Effector memory CD8-positive, alpha-beta T cell (primary cell): ENCODE measurements at regions not wholly inside any gene's neighbourhood (a gene's known extent, or its start where the extent isn't known, plus 50 kb on each side); places are given as distances from the start of the nearest gene placed in this dataset.
"Not testable (repeated sequence)": the region's sequence is repeated elsewhere in the genome, so short reads cannot be mapped to it uniquely, and the experiment has no call there.

ENCODE experiments used
- ATAC-seq: fragments of 150-1000 bp; cut with Tn5 transposase; replicated peaks from 2 replicates; pipeline ENCODE4 v1.10.0; 2021; ENCODE audit warnings: mild to moderate bottlenecking, moderate library complexity
- DNase-seq, 3 experiments: peaks; one replicate each; pipeline ENCODE4 v3.0.0; 2021
- H3K27ac Mint-ChIP-seq, 2 donors: one replicate each; pipeline ENCODE4 v1.8.0; 2022; ENCODE audit warnings: mild to moderate bottlenecking in 2 of 2, mixed read lengths in 2 of 2, moderate library complexity in 2 of 2
- H3K27me3 Mint-ChIP-seq, 2 donors: one replicate each; pipeline ENCODE4 v1.8.0; 2022; ENCODE audit warnings: mixed read lengths in 2 of 2
- H3K36me3 Mint-ChIP-seq: one replicate; pipeline ENCODE4 v1.8.0; 2022; ENCODE audit warnings: mild to moderate bottlenecking, moderate library complexity, mixed read lengths; ENCODE audit not compliant: insufficient read depth
- H3K4me1 Mint-ChIP-seq, 2 donors: one replicate each; pipeline ENCODE4 v1.8.0; 2022; ENCODE audit warnings: low read depth in 2 of 2, mixed read lengths in 2 of 2
- H3K4me3 Mint-ChIP-seq, 2 donors: one replicate each; pipeline ENCODE4 v1.8.0; 2022; ENCODE audit warnings: mild to moderate bottlenecking in 2 of 2, mixed read lengths in 2 of 2, moderate library complexity in 2 of 2
- H3K9me3 Mint-ChIP-seq, 2 donors: one replicate each; pipeline ENCODE4 v1.8.0; 2022; ENCODE audit warnings: mixed read lengths in 2 of 2

- H3K27me3 Mint-ChIP-seq: peaks cover 12 to 17% of the 10 kb centered on the region in 2 donors
- H3K4me3 Mint-ChIP-seq: no peak overlapping the region
- DNase-seq (no peak), ATAC-seq (no peak)
- no peak overlapping the region for H3K27ac Mint-ChIP-seq
- H3K4me1 Mint-ChIP-seq: peaks cover 0 to 4% of the 10 kb centered on the region in 2 donors
- H3K9me3 Mint-ChIP-seq: no peaks in the 10 kb centered on the region
- peaks cover 3% of the 10 kb centered on the region for H3K36me3 Mint-ChIP-seq
Observed at GRCh38 chr6:111949546-111949945, 76.3 kb upstream of the FYN start.

- H3K36me3 Mint-ChIP-seq, H3K9me3 Mint-ChIP-seq, DNase-seq, ATAC-seq, H3K4me3 Mint-ChIP-seq, H3K27ac Mint-ChIP-seq, H3K4me1 Mint-ChIP-seq: not testable (repeated sequence)
- peaks cover 12 to 17% of the 10 kb centered on the region in 2 donors for H3K27me3 Mint-ChIP-seq
Observed at GRCh38 chr6:111949984-111950383, 76.7 kb upstream of the FYN start.

- peaks cover 3% of the 10 kb centered on the region for H3K36me3 Mint-ChIP-seq
- H3K27ac Mint-ChIP-seq: no peak overlapping the region
- no peak overlapping the region for H3K4me3 Mint-ChIP-seq
- peaks cover 12 to 17% of the 10 kb centered on the region in 2 donors for H3K27me3 Mint-ChIP-seq
- no peak for DNase-seq
- no peaks in the 10 kb centered on the region for H3K9me3 Mint-ChIP-seq
- ATAC-seq: no peak
- H3K4me1 Mint-ChIP-seq: peaks cover 0 to 4% of the 10 kb centered on the region in 2 donors
Observed at GRCh38 chr6:111950661-111951496, 77.6 kb upstream of the FYN start.

GRCh38 chr6:111951497-111952085, 78.3 kb upstream of the FYN start:
- ATAC-seq (no peak), DNase-seq (no peak)
- Mint-ChIP-seq H3K4me3 (no peak overlapping the region), H3K27ac (no peak overlapping the region), H3K36me3 (peaks cover 3% of the 10 kb centered on the region), H3K27me3 (peaks cover 12 to 17% of the 10 kb centered on the region in 2 donors), H3K9me3 (no peaks in the 10 kb centered on the region), H3K4me1 (peaks cover 0 to 4% of the 10 kb centered on the region in 2 donors)

- Mint-ChIP-seq H3K4me3 (no peak overlapping the region), H3K4me1 (peaks cover 0 to 4% of the 10 kb centered on the region in 2 donors), H3K27me3 (peaks cover 12 to 17% of the 10 kb centered on the region in 2 donors), H3K36me3 (peaks cover 3% of the 10 kb centered on the region), H3K9me3 (no peaks in the 10 kb centered on the region), H3K27ac (no peak overlapping the region)
- DNase-seq: no peak
- ATAC-seq: no peak
Observed at GRCh38 chr6:111952274-111952673, 79.0 kb upstream of the FYN start.

- H3K4me1 Mint-ChIP-seq: peaks cover 0 to 4% of the 10 kb centered on the region in 2 donors
- DNase-seq: no peak
Observed at GRCh38 chr6:111952821-111953540, 79.7 kb upstream of the FYN start.

GRCh38 chr6:111956098-111956497, 82.8 kb upstream of the FYN start:
- Mint-ChIP-seq H3K4me1 (no peaks in the 10 kb centered on the region), H3K27ac (no peak overlapping the region), H3K27me3 (peaks cover 7 to 9% of the 10 kb centered on the region in 2 donors), H3K4me3 (no peak overlapping the region), H3K36me3 (no peaks in the 10 kb centered on the region), H3K9me3 (no peaks in the 10 kb centered on the region)
- DNase-seq (no peak), ATAC-seq (no peak)

More at GRCh38 chr6:111952821-111953540, 79.7 kb upstream of the FYN start:
- H3K9me3 Mint-ChIP-seq: no peaks in the 10 kb centered on the region
- H3K36me3 Mint-ChIP-seq: peaks cover 3% of the 10 kb centered on the region
- H3K4me3 Mint-ChIP-seq: no peak overlapping the region
- no peak overlapping the region for H3K27ac Mint-ChIP-seq
- H3K27me3 Mint-ChIP-seq: peaks cover 12 to 17% of the 10 kb centered on the region in 2 donors
- no peak for ATAC-seq

- Mint-ChIP-seq H3K27ac (no peak overlapping the region), H3K9me3 (no peaks in the 10 kb centered on the region)
- ATAC-seq: no peak
Observed at GRCh38 chr6:111957623-111958315, 84.5 kb upstream of the FYN start.

GRCh38 chr6:111958534-111958933, 85.3 kb upstream of the FYN start:
- ATAC-seq (no peak), DNase-seq (no peak)
- Mint-ChIP-seq H3K4me1 (no peaks in the 10 kb centered on the region), H3K36me3 (no peaks in the 10 kb centered on the region), H3K9me3 (no peaks in the 10 kb centered on the region), H3K27me3 (peaks cover 0 to 7% of the 10 kb centered on the region in 2 donors), H3K27ac (no peak overlapping the region), H3K4me3 (no peak overlapping the region)

More at GRCh38 chr6:111957623-111958315, 84.5 kb upstream of the FYN start:
- Mint-ChIP-seq H3K27me3 (peaks cover 0 to 7% of the 10 kb centered on the region in 2 donors), H3K36me3 (no peaks in the 10 kb centered on the region), H3K4me3 (no peak overlapping the region), H3K4me1 (no peaks in the 10 kb centered on the region)
- DNase-seq: no peak

GRCh38 chr6:111959766-111960165, 86.5 kb upstream of the FYN start:
- Mint-ChIP-seq H3K9me3 (no peaks in the 10 kb centered on the region), H3K36me3 (no peaks in the 10 kb centered on the region), H3K4me3 (no peak overlapping the region), H3K27me3 (peaks cover 0 to 13% of the 10 kb centered on the region in 2 donors), H3K4me1 (no peaks in the 10 kb centered on the region), H3K27ac (peak overlapping the region in 1 of 2 donors; percentile 19)
- DNase-seq (no peak), ATAC-seq (no peak)

GRCh38 chr6:111967131-111967530, 86.8 kb upstream of the CCN6 start:
- Mint-ChIP-seq H3K27ac (no peak overlapping the region), H3K36me3 (no peaks in the 10 kb centered on the region), H3K4me1 (no peaks in the 10 kb centered on the region), H3K9me3 (no peaks in the 10 kb centered on the region), H3K4me3 (no peak overlapping the region), H3K27me3 (peaks cover 21 to 23% of the 10 kb centered on the region in 2 donors)
- no peak for DNase-seq
- ATAC-seq: no peak

- Mint-ChIP-seq H3K9me3 (no peaks in the 10 kb centered on the region), H3K4me1 (peaks cover 11 to 14% of the 10 kb centered on the region in 2 donors), H3K27me3 (peaks cover 10 to 23% of the 10 kb centered on the region in 2 donors), H3K36me3 (no peaks in the 10 kb centered on the region), H3K27ac (no peak overlapping the region), H3K4me3 (no peak overlapping the region)
- ATAC-seq: no peak
- DNase-seq: no peak
Observed at GRCh38 chr6:111970426-111970825, 83.5 kb upstream of the CCN6 start.
